ENCODE measurements at regions not wholly inside any gene's neighbourhood (a gene's known extent, or its start where the extent isn't known, plus 50 kb on each side); places are given as distances from the start of the nearest gene placed in this dataset.

GRCh38 chr14:98223106-98223505 lies 1048.9 kb downstream of the BCL11B start:
- no peak for TF ChIP-seq CTCF (IDR thresholded peaks at IDR 0.05)
- TF ChIP-seq POLR2A (IDR thresholded peaks at IDR 0.05), result no peak
- no peak for TF ChIP-seq EP300 (IDR thresholded peaks at IDR 0.05)
